GM12865 (cell line): ENCODE measurements at regions not wholly inside any gene's neighbourhood (a gene's known extent, or its start where the extent isn't known, plus 50 kb on each side); places are given as distances from the start of the nearest gene placed in this dataset.

Source experiments
- DNase-seq: peaks from one replicate; pipeline ENCODE4 v3.0.0; 2010; ENCODE audit warnings: low read depth
- H3K4me3 ChIP-seq: 2 replicates; pipeline ENCODE4 v1.5.1; 2011; ENCODE audit warnings: mild to moderate bottlenecking, low read depth, low read length, control low read depth
- CTCF ChIP-seq: IDR thresholded peaks from 2 replicates; pipeline ENCODE4 v1.5.1; 2011; ENCODE audit warnings: low read length, control low read depth, low read depth, inconsistent platforms; ENCODE audit not compliant: insufficient read depth; ENCODE audit errors: missing control alignments

GRCh38 chr20:41784209-41784958, 166.2 kb upstream of the CHD6 start:
- H3K4me3 ChIP-seq, result no peak overlapping the region
- TF ChIP-seq CTCF, result no peak
- DNase-seq, result no peak

- no peak overlapping the region for H3K4me3 ChIP-seq
- DNase-seq, result no peak
- TF ChIP-seq CTCF, result no peak
Measured at GRCh38 chr20:41783423-41784208, 165.4 kb upstream of the CHD6 start.

- no peak overlapping the region for H3K4me3 ChIP-seq
- TF ChIP-seq CTCF, result no peak
- DNase-seq, result no peak
Measured at GRCh38 chr20:41782730-41783406, 164.7 kb upstream of the CHD6 start.

- no peak overlapping the region for H3K4me3 ChIP-seq
- TF ChIP-seq CTCF, result no peak
- no peak for DNase-seq
Measured at GRCh38 chr20:41782255-41782654, 164.1 kb upstream of the CHD6 start.

GRCh38 chr20:41776421-41776820, 158.2 kb upstream of the CHD6 start:
- no peak for DNase-seq

GRCh38 chr20:41774291-41774690, 156.1 kb upstream of the CHD6 start:
- H3K4me3 ChIP-seq, result no peak overlapping the region
- TF ChIP-seq CTCF, result no peak
- no peak for DNase-seq

More at GRCh38 chr20:41776421-41776820, 158.2 kb upstream of the CHD6 start:
- H3K4me3 ChIP-seq, result no peak overlapping the region
- no peak for TF ChIP-seq CTCF
